Neural cell (in vitro differentiated cells): ENCODE measurements at regions not wholly inside any gene's neighbourhood (a gene's known extent, or its start where the extent isn't known, plus 50 kb on each side); places are given as distances from the start of the nearest gene placed in this dataset.

Experiments used
- H2AFZ ChIP-seq: fragments of 200-600, 300-800 bp; sonication (generic), shearing (Covaris generic); 2 replicates; pipeline ENCODE4 v1.6.0; 2014; ENCODE audit warnings: low read depth, mild to moderate bottlenecking, antibody characterized with exemption, low read length, moderate library complexity
- H3F3A ChIP-seq: fragments of 200-600 bp; shearing (Covaris generic); 2 replicates; pipeline ENCODE4 v1.6.1; 2016; ENCODE audit warnings: mild to moderate bottlenecking, moderate library complexity, mixed read lengths, antibody characterized with exemption, low read length; ENCODE audit not compliant: insufficient read depth, poor library complexity, severe bottlenecking
- H3K27ac ChIP-seq: fragments of 200-600, 300-800 bp; sonication (generic), shearing (Covaris generic); 2 replicates; pipeline ENCODE4 v1.5.1; 2014; ENCODE audit warnings: mild to moderate bottlenecking, low read length, moderate library complexity
- H3K27me3 ChIP-seq: fragments of 300-800, 200-600 bp; sonication (generic), shearing (Covaris generic); 2 replicates; pipeline ENCODE4 v1.6.0; 2014; ENCODE audit warnings: mild to moderate bottlenecking, low read depth, low read length, moderate library complexity; ENCODE audit not compliant: insufficient read depth
- H3K36me3 ChIP-seq: fragments of 300-800, 200-600 bp; sonication (generic), shearing (Covaris generic); 2 replicates; pipeline ENCODE4 v1.5.1; 2014; ENCODE audit warnings: mild to moderate bottlenecking, antibody characterized with exemption, low read length, moderate library complexity; ENCODE audit not compliant: insufficient read depth
- H3K4me2 ChIP-seq: fragments of 300-800, 200-600 bp; sonication (generic), shearing (Covaris generic); 2 replicates; pipeline ENCODE4 v1.6.0; 2014; ENCODE audit warnings: mild to moderate bottlenecking, low read length
- H3K4me3 ChIP-seq: fragments of 300-800, 200-600 bp; sonication (generic), shearing (Covaris generic); 2 replicates; pipeline ENCODE4 v1.5.1; 2014; ENCODE audit warnings: mild to moderate bottlenecking, low read length, moderate library complexity
- H3K79me2 ChIP-seq: fragments of 200-600 bp; shearing (Covaris generic); replicated peaks from 2 replicates; pipeline ENCODE4 v1.6.0; 2014; ENCODE audit warnings: mild to moderate bottlenecking, low read length, moderate library complexity; ENCODE audit not compliant: insufficient read depth
- H3K9ac ChIP-seq: fragments of 300-800, 200-600 bp; sonication (generic), shearing (Covaris generic); 2 replicates; pipeline ENCODE4 v1.6.1; 2016; ENCODE audit warnings: mild to moderate bottlenecking, low read length, mixed read lengths
- H3K9me2 ChIP-seq: fragments of 200-600 bp; shearing (Covaris generic); 2 replicates; pipeline ENCODE4 v1.6.1; 2016; ENCODE audit warnings: mild to moderate bottlenecking, low read length, mixed read lengths; ENCODE audit not compliant: insufficient read depth
- H3K9me3 ChIP-seq: fragments of 200-600, 300-800 bp; sonication (generic), shearing (Covaris generic); 2 replicates; pipeline ENCODE4 v1.6.1; 2016; ENCODE audit warnings: mild to moderate bottlenecking, mixed run types, low read length, moderate library complexity, mixed read lengths
- H4K20me1 ChIP-seq: fragments of 200-600 bp; shearing (Covaris generic); 2 replicates; pipeline ENCODE4 v1.6.1; 2016; ENCODE audit warnings: mild to moderate bottlenecking, mixed run types; ENCODE audit not compliant: insufficient read depth
- CTCF ChIP-seq: fragments of 450-650 bp; IDR thresholded peaks from 2 replicates; pipeline ENCODE4 v1.5.1; 2014; ENCODE audit warnings: antibody characterized with exemption, mild to moderate bottlenecking, moderate library complexity; ENCODE audit not compliant: poor library complexity, severe bottlenecking
- EP300 ChIP-seq: fragments of 450-650 bp; conservative IDR thresholded peaks from 2 replicates; pipeline ENCODE4 v1.6.1; 2014; ENCODE audit warnings: antibody characterized with exemption, mild to moderate bottlenecking, moderate library complexity; ENCODE audit not compliant: poor library complexity, severe bottlenecking
- EZH2 ChIP-seq: fragments of 200-600, 300-800 bp; shearing (Covaris generic), sonication (generic); IDR thresholded peaks from 2 replicates; pipeline ENCODE4 v1.6.1; 2014; ENCODE audit warnings: antibody characterized with exemption, low read length, borderline replicate concordance, mild to moderate bottlenecking; ENCODE audit not compliant: insufficient read depth, poor library complexity, severe bottlenecking
- MXI1 ChIP-seq: fragments of 450-650 bp; conservative IDR thresholded peaks from 2 replicates; pipeline ENCODE4 v1.6.1; 2014; ENCODE audit warnings: antibody characterized with exemption, mild to moderate bottlenecking; ENCODE audit not compliant: poor library complexity, severe bottlenecking
- POLR2AphosphoS5 ChIP-seq: IDR thresholded peaks from 2 replicates; pipeline ENCODE4 v1.6.1; 2012
- RAD21 ChIP-seq: fragments of 450-650 bp; conservative IDR thresholded peaks from 2 replicates; pipeline ENCODE4 v1.6.1; 2014; ENCODE audit warnings: antibody characterized with exemption, mild to moderate bottlenecking, moderate library complexity
- REST ChIP-seq: IDR thresholded peaks from 2 replicates; pipeline ENCODE4 v1.6.1; 2012; ENCODE audit warnings: borderline replicate concordance
- SMC3 ChIP-seq: fragments of 450-650 bp; conservative IDR thresholded peaks from 2 replicates; pipeline ENCODE4 v1.6.1; 2014; ENCODE audit warnings: antibody characterized with exemption, mild to moderate bottlenecking, moderate library complexity; ENCODE audit not compliant: poor library complexity
- TAF1 ChIP-seq: IDR thresholded peaks from 2 replicates; pipeline ENCODE4 v1.6.1; 2012; ENCODE audit warnings: low read depth

- no peak overlapping the region for H3K27ac ChIP-seq
- H3F3A ChIP-seq, result no peaks in the 10 kb centered on the region
- H3K9me2 ChIP-seq, result no peaks in the 10 kb centered on the region
- no peaks in the 10 kb centered on the region for H3K9me3 ChIP-seq
- H3K36me3 ChIP-seq, result no peaks in the 10 kb centered on the region
- H3K4me3 ChIP-seq, result no peak overlapping the region
- H3K4me2 ChIP-seq, result no peak overlapping the region
- H4K20me1 ChIP-seq, result no peaks in the 10 kb centered on the region
- no peak for TF ChIP-seq EZH2
- no peak for TF ChIP-seq TAF1
- no peaks in the 10 kb centered on the region for H3K79me2 ChIP-seq
- no peak overlapping the region for H2AFZ ChIP-seq
- no peaks in the 10 kb centered on the region for H3K27me3 ChIP-seq
- no peak overlapping the region for H3K9ac ChIP-seq
These were observed 161.6 kb downstream of the RDH14 start for GRCh38 chr2:18398833-18399232.

GRCh38 chr2:18396329-18397010 lies 164.0 kb downstream of the RDH14 start:
- no peaks in the 10 kb centered on the region for H3F3A ChIP-seq
- no peaks in the 10 kb centered on the region for H3K9me2 ChIP-seq
- no peak overlapping the region for H3K4me2 ChIP-seq
- TF ChIP-seq TAF1 (no peak), MXI1 (no peak), RAD21 (no peak), CTCF (no peak), EZH2 (no peak), SMC3 (no peak), POLR2AphosphoS5 (no peak), REST (no peak), EP300 (no peak)
- H3K4me3 ChIP-seq, result no peak overlapping the region
- H3K27ac ChIP-seq, result no peak overlapping the region
- H4K20me1 ChIP-seq, result no peaks in the 10 kb centered on the region
- peaks cover 3% of the 10 kb centered on the region for H3K9me3 ChIP-seq
- H3K36me3 ChIP-seq, result no peaks in the 10 kb centered on the region
- H2AFZ ChIP-seq, result no peak overlapping the region
- H3K79me2 ChIP-seq, result no peaks in the 10 kb centered on the region
- H3K9ac ChIP-seq, result no peak overlapping the region
- no peaks in the 10 kb centered on the region for H3K27me3 ChIP-seq
